ENCODE measurements at regions not wholly inside any gene's neighbourhood (a gene's known extent, or its start where the extent isn't known, plus 50 kb on each side); places are given as distances from the start of the nearest gene placed in this dataset.
"Not testable (repeated sequence)": the region's sequence is repeated elsewhere in the genome, so short reads cannot be mapped to it uniquely, and the experiment has no call there.

- TF ChIP-seq POLR2A (IDR thresholded peaks at IDR 0.05) (no peak), CTCF (IDR thresholded peaks at IDR 0.05) (no peak)
- H3K4me3 ChIP-seq (ENCODE audit: low read depth, poor library complexity, severe bottlenecking), result no peak overlapping the region
- WGBS, 2 donors, result 36 to 42% methylated on average over 4 of the region's 4 CpGs
- no peak for DNase-seq (ENCODE audit: low spot score in 2 of 2)
- intact Hi-C loops (cut with DNase I; ENCODE audit: low total_unique reads), result no loop called here
Measured at GRCh38 chr14:25699981-25700380, 650.0 kb upstream of the STXBP6 start.

GRCh38 chr14:25698111-25698510 is 648.2 kb upstream of the STXBP6 start:
- TF ChIP-seq CTCF (IDR thresholded peaks at IDR 0.05), result no peak
- no peak for TF ChIP-seq POLR2A (IDR thresholded peaks at IDR 0.05)
- WGBS, 2 donors, result 83 to 85% methylated on average over 1 of the region's 1 CpG
- no peak for DNase-seq (ENCODE audit: low spot score in 2 of 2)
- no peak overlapping the region for H3K4me3 ChIP-seq (ENCODE audit: low read depth, poor library complexity, severe bottlenecking)
- intact Hi-C loops (cut with DNase I; ENCODE audit: low total_unique reads), result no loop called here

- DNase-seq (ENCODE audit: low spot score in 2 of 2), result no peak
- H3K4me3 ChIP-seq (ENCODE audit: low read depth, poor library complexity, severe bottlenecking), result no peak overlapping the region
- no peak for TF ChIP-seq POLR2A (IDR thresholded peaks at IDR 0.05)
- TF ChIP-seq CTCF (IDR thresholded peaks at IDR 0.05), result no peak
- intact Hi-C loops (cut with DNase I; ENCODE audit: low total_unique reads), result no loop called here
- WGBS, 2 donors, result 77 to 79% methylated on average over 3 of the region's 3 CpGs
Measured at GRCh38 chr14:25696176-25696575, 646.2 kb upstream of the STXBP6 start.

GRCh38 chr14:25685004-25685403 is 635.1 kb upstream of the STXBP6 start:
- 54 to 58% methylated on average over 2 of the region's 2 CpGs for WGBS, 2 donors
- TF ChIP-seq POLR2A (IDR thresholded peaks at IDR 0.05) (no peak), CTCF (IDR thresholded peaks at IDR 0.05) (no peak)
- no peak overlapping the region for H3K4me3 ChIP-seq (ENCODE audit: low read depth, poor library complexity, severe bottlenecking)
- intact Hi-C loops (cut with DNase I; ENCODE audit: low total_unique reads), result no loop called here
- no peak for DNase-seq (ENCODE audit: low spot score in 2 of 2)

GRCh38 chr14:25680934-25681333 is 631.0 kb upstream of the STXBP6 start:
- no peak for TF ChIP-seq POLR2A (IDR thresholded peaks at IDR 0.05)
- no peak for TF ChIP-seq CTCF (IDR thresholded peaks at IDR 0.05)
- no peak for DNase-seq (ENCODE audit: low spot score in 2 of 2)
- H3K4me3 ChIP-seq (ENCODE audit: low read depth, poor library complexity, severe bottlenecking), result no peak overlapping the region
- WGBS, 2 donors, result 92 to 95% methylated on average over 16 of the region's 16 CpGs
- intact Hi-C loops (cut with DNase I; ENCODE audit: low total_unique reads), result no loop called here

GRCh38 chr14:25680511-25680910 is 630.6 kb upstream of the STXBP6 start:
- H3K4me3 ChIP-seq (ENCODE audit: low read depth, poor library complexity, severe bottlenecking); intact Hi-C loops (cut with DNase I; ENCODE audit: low total_unique reads); DNase-seq (ENCODE audit: low spot score in 2 of 2): not testable (repeated sequence)
- WGBS, 2 donors, result 95 to 96% methylated on average over 4 of the region's 4 CpGs

Measured in lower leg skin (tissue), 4 donors.